KMS-11 (cell line): ENCODE measurements at regions not wholly inside any gene's neighbourhood (a gene's known extent, or its start where the extent isn't known, plus 50 kb on each side); places are given as distances from the start of the nearest gene placed in this dataset.

Source experiments
- H2AFZ ChIP-seq: fragments of 200-600 bp; sonication (generic); 2 replicates; pipeline ENCODE4 v1.6.1; 2016; ENCODE audit warnings: antibody characterized with exemption, mixed run types, low read depth
- H3K27ac ChIP-seq: fragments of 200-600 bp; sonication (generic); 2 replicates; pipeline ENCODE4 v1.6.1; 2016; ENCODE audit warnings: mild to moderate bottlenecking, mixed run types
- H3K27me3 ChIP-seq: fragments of 200-600 bp; sonication (generic); 2 replicates; pipeline ENCODE4 v1.6.1; 2017; ENCODE audit warnings: mild to moderate bottlenecking, low read depth, mixed run types, moderate library complexity; ENCODE audit not compliant: insufficient read depth
- H3K36me3 ChIP-seq: fragments of 200-600 bp; sonication (generic); 2 replicates; pipeline ENCODE4 v1.6.1; 2017; ENCODE audit warnings: mild to moderate bottlenecking, mixed run types; ENCODE audit not compliant: insufficient read depth
- H3K4me1 ChIP-seq: fragments of 200-600 bp; sonication (generic); 2 replicates; pipeline ENCODE4 v1.6.1; 2016; ENCODE audit warnings: mild to moderate bottlenecking, low read depth, mixed run types; ENCODE audit not compliant: poor library complexity, severe bottlenecking
- H3K4me2 ChIP-seq: fragments of 200-600 bp; sonication (generic); 2 replicates; pipeline ENCODE4 v1.7.0; 2016; ENCODE audit warnings: mild to moderate bottlenecking, mixed run types
- H3K4me3 ChIP-seq: fragments of 200-600 bp; sonication (generic); IDR thresholded peaks from 2 replicates; pipeline ENCODE4 v1.6.1; 2017; ENCODE audit warnings: low read depth, low read length, mixed read lengths; ENCODE audit not compliant: insufficient read depth
- H3K79me2 ChIP-seq: fragments of 200-600 bp; sonication (generic); 2 replicates; pipeline ENCODE4 v1.6.1; 2016; ENCODE audit warnings: low read depth, mixed run types; ENCODE audit not compliant: insufficient read depth
- H3K9ac ChIP-seq: fragments of 200-600 bp; sonication (generic); 2 replicates; pipeline ENCODE4 v1.6.1; 2016; ENCODE audit warnings: mild to moderate bottlenecking, mixed run types
- H4K20me1 ChIP-seq: fragments of 200-600 bp; sonication (generic); 2 replicates; pipeline ENCODE4 v1.6.1; 2016; ENCODE audit warnings: mild to moderate bottlenecking, mixed run types; ENCODE audit not compliant: insufficient read depth
- CTCF ChIP-seq: fragments of 200-600 bp; sonication (generic); conservative IDR thresholded peaks from 2 replicates; pipeline ENCODE4 v1.6.1; 2017; ENCODE audit warnings: low read depth, mild to moderate bottlenecking, antibody characterized with exemption, low read length, moderate library complexity, mixed read lengths

GRCh38 chr12:19778797-19779196, 339.5 kb downstream of the AEBP2 start:
- no peaks in the 10 kb centered on the region for H3K27me3 ChIP-seq
- no peaks in the 10 kb centered on the region for H3K36me3 ChIP-seq
- H3K79me2 ChIP-seq: no peaks in the 10 kb centered on the region
- no peak overlapping the region for H3K4me2 ChIP-seq
- H3K9ac ChIP-seq: no peak overlapping the region
- H4K20me1 ChIP-seq: no peaks in the 10 kb centered on the region
- H2AFZ ChIP-seq: no peak overlapping the region
- TF ChIP-seq CTCF: no peak
- no peak overlapping the region for H3K4me3 ChIP-seq
- no peaks in the 10 kb centered on the region for H3K4me1 ChIP-seq
- H3K27ac ChIP-seq: no peak overlapping the region

- H3K4me2 ChIP-seq: no peak overlapping the region
- H3K4me3 ChIP-seq: no peak overlapping the region
- H3K27ac ChIP-seq: no peak overlapping the region
- H3K4me1 ChIP-seq: no peaks in the 10 kb centered on the region
- H3K79me2 ChIP-seq: no peaks in the 10 kb centered on the region
- H2AFZ ChIP-seq: no peak overlapping the region
- no peaks in the 10 kb centered on the region for H4K20me1 ChIP-seq
- H3K9ac ChIP-seq: no peak overlapping the region
- TF ChIP-seq CTCF: no peak
- H3K27me3 ChIP-seq: no peaks in the 10 kb centered on the region
- no peaks in the 10 kb centered on the region for H3K36me3 ChIP-seq
Observed at GRCh38 chr12:19779395-19780056, 340.2 kb downstream of the AEBP2 start.

GRCh38 chr12:19780460-19780859, 341.2 kb downstream of the AEBP2 start:
- Histone ChIP-seq H3K4me2 (no peak overlapping the region), H3K79me2 (no peaks in the 10 kb centered on the region), H3K36me3 (no peaks in the 10 kb centered on the region), H3K27me3 (no peaks in the 10 kb centered on the region), H3K27ac (no peak overlapping the region), H2AFZ (no peak overlapping the region), H3K9ac (no peak overlapping the region), H4K20me1 (no peaks in the 10 kb centered on the region), H3K4me1 (no peaks in the 10 kb centered on the region), H3K4me3 (no peak overlapping the region)
- TF ChIP-seq CTCF: no peak

- Histone ChIP-seq H3K4me1 (no peaks in the 10 kb centered on the region), H3K9ac (no peak overlapping the region), H3K36me3 (no peaks in the 10 kb centered on the region), H3K27ac (no peak overlapping the region), H3K4me2 (no peak overlapping the region), H2AFZ (no peak overlapping the region), H3K79me2 (no peaks in the 10 kb centered on the region), H4K20me1 (no peaks in the 10 kb centered on the region), H3K4me3 (no peak overlapping the region), H3K27me3 (no peaks in the 10 kb centered on the region)
- no peak for TF ChIP-seq CTCF
Observed at GRCh38 chr12:19783547-19784444, 344.5 kb downstream of the AEBP2 start.
